ENCODE measurements at regions not wholly inside any gene's neighbourhood (a gene's known extent, or its start where the extent isn't known, plus 50 kb on each side); places are given as distances from the start of the nearest gene placed in this dataset.
"Not testable (repeated sequence)": the region's sequence is repeated elsewhere in the genome, so short reads cannot be mapped to it uniquely, and the experiment has no call there.

DNA sequence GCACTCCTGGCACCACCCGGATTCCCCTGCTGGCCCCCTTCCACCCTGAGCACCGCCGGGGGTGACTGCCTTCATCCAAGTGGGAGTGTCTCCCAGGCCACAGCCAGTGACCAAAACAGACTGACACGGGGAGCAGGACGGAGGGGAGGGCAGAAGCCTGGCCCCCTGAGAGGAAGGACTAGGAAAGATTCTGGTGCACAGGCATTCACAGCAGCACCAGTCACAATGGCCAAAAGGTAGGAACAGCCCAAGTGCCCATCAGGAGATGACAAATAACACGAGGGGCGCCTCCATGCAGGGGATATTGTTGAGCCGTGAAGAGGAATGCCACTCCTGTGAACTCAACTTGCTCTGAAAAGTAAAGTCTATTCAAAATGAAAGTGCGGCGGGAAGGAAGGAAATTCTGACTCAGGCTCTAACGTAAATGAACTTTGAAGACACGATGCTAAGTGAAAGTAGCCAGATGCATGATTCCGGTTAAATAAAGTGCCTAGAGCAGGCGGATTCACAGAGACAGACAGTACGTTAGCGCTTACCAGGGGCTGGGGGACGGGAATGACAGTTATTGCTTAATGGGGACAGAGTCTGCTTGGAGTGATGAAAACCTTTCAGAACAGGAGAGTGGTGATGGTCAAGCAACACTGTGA, 146.1 kb upstream of the NCOR2 start:
- peak overlapping the region; percentile 75 for H3K27ac Mint-ChIP-seq
- ATAC-seq = peak; percentile 92
- peaks cover 32% of the 10 kb centered on the region for H3K4me1 Mint-ChIP-seq
- peak overlapping the region; percentile 53 to 63 for H3K4me3 Mint-ChIP-seq
- H3K9me3 Mint-ChIP-seq = no peaks in the 10 kb centered on the region
- peak; percentile 72 to 82 for DNase-seq
- H3K27me3 Mint-ChIP-seq = peaks cover 7% of the 10 kb centered on the region

GRCh38 chr12:124713041-124713435, 145.6 kb upstream of the NCOR2 start:
- Mint-ChIP-seq H3K4me3 (peak overlapping the region; percentile 53 to 63), H3K27me3 (peaks cover 7% of the 10 kb centered on the region), H3K4me1 (peaks cover 32% of the 10 kb centered on the region), H3K27ac (peak overlapping the region in 1 of 2 donors; percentile 16), H3K9me3 (no peaks in the 10 kb centered on the region)
- ATAC-seq (peak; percentile 56), DNase-seq (no peak)

DNA sequence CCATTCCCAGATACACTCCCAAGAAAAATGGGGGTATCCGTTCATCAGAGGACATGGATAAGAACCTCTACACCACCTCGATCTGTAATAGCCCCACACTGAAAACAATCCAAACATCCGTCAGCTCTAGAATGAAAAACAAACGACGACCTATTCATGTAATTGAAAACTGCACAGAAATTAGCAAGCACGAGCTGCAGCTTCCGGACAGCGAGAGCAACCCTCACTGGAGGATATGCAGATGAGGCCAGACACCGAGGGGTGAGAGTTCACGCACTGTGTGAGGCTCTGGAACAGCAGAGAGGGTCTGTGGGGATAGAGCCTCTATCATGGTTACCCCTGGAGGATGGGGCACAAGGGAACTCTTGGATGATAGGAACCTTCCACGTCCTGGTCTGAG, 143.9 kb upstream of the NCOR2 start:
- Mint-ChIP-seq H3K9me3 (peaks cover 0 to 5% of the 10 kb centered on the region in 2 donors), H3K4me3 (no peak overlapping the region), H3K4me1 (peaks cover 32% of the 10 kb centered on the region), H3K27me3 (peaks cover under 1% of the 10 kb centered on the region), H3K27ac (no peak overlapping the region)
- DNase-seq (no peak), ATAC-seq (no peak)

DNA sequence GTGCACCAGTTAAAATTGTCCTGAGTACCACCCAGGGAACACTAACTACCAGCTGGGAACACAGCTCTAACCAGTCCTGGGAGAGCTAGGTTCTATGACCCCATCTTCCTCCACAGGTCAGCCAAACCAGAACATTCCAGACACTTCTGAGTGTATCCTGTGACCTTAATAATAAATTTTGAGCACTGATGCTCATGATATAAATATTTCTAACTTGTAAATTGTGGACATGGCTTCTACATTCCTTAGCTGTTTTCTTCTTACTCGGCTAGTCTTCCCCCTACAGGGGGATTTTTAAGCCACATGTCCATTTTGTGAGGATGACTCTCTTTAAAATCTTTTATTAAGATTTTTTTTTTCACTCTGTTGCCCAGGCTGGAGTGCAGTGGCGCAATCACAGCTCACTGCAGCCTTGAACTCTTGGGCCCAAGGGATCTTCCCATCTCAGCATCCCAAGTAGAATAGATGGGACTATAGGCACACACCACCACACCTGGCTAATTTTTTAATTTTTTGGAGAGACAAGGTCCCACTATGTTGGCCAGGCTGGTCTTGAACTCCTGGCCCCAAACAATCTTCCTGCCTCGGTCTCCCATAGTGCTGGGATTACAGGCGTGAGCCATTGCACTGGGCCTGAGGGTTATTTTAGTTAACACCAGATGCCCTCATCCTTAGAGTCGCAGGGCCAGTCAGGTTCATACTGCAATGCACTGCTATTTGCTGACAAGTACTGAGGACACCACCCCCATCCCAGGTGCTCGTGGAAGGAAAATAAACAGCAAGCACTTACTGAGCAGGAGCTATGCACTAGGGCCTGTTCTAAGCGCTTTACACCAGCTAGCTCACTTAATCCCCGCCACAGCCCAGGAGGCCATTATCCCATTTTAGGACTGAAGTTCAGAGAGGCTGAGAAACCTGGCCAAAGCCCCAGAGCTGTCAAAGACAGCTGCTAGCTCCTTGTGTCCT, 142.6 kb upstream of the NCOR2 start:
- Mint-ChIP-seq H3K9me3 (peaks cover 0 to 5% of the 10 kb centered on the region in 2 donors), H3K4me3 (no peak overlapping the region), H3K27me3 (no peaks in the 10 kb centered on the region), H3K27ac (peak overlapping the region in 1 of 2 donors; percentile 54), H3K4me1 (peaks cover 23% of the 10 kb centered on the region)
- DNase-seq = no peak
- no peak for ATAC-seq

- Mint-ChIP-seq H3K4me1 (no peaks in the 10 kb centered on the region), H3K27me3 (peaks cover 8% of the 10 kb centered on the region), H3K9me3 (peaks cover 0 to 5% of the 10 kb centered on the region in 2 donors), H3K4me3 (no peak overlapping the region), H3K27ac (no peak overlapping the region)
- ATAC-seq (no peak), DNase-seq (no peak)
Measured at GRCh38 chr12:124707316-124707715, 139.9 kb upstream of the NCOR2 start.

DNA sequence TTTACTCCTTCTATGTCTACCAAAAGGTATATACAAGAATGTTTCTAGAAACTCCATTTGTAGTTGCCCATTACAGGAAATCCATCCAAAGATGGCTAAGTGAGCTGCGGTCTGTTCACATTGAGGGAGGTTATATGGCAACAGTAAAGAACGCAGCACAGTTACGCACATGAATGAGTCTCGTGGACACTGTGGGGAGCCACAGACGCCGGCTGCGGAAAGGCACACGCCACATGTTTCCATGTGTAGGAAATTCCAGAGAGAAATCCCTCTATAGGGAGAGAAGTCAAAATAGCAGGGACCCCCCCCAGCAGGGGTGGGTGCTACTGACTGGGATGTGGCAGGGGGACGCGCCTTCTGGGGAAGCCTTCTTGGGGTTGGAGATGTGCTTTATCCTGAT, 139.0 kb upstream of the NCOR2 start:
- Mint-ChIP-seq H3K4me3 (no peak overlapping the region), H3K27ac (no peak overlapping the region), H3K4me1 (no peaks in the 10 kb centered on the region), H3K27me3 (peaks cover 8% of the 10 kb centered on the region), H3K9me3 (peaks cover 0 to 5% of the 10 kb centered on the region in 2 donors)
- ATAC-seq (no peak), DNase-seq (no peak)

- H3K27me3 Mint-ChIP-seq = peaks cover 8% of the 10 kb centered on the region
- no peak overlapping the region for H3K4me3 Mint-ChIP-seq
- peaks cover 0 to 5% of the 10 kb centered on the region in 2 donors for H3K9me3 Mint-ChIP-seq
- no peaks in the 10 kb centered on the region for H3K4me1 Mint-ChIP-seq
- ATAC-seq (no peak), DNase-seq (no peak)
- no peak overlapping the region for H3K27ac Mint-ChIP-seq
Measured at GRCh38 chr12:124705545-124706138, 138.2 kb upstream of the NCOR2 start.

DNA sequence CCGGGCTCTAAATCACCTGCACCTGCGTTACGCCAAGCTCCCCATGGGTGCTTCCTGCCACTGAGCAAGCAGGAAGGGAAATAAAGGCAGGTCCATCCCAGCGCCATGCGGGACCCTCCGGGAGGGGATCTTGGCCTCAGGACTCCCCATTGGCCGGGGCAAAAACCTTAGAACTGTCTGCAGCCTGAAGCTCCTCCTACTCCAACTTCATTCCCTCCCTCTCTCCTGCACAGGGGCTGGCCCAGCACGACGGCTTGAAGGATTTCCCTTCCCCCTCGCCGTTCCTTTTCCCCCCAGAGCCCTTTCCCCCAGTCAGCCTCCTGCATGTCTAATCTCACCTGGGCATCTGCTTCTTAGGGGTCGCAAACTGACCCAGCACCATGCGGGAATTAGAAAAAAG, 137.2 kb upstream of the NCOR2 start:
- no peaks in the 10 kb centered on the region for H3K4me1 Mint-ChIP-seq
- no peak for DNase-seq
- no peak overlapping the region for H3K4me3 Mint-ChIP-seq
- peak overlapping the region in 1 of 2 donors; percentile 54 for H3K27ac Mint-ChIP-seq
- ATAC-seq = no peak
- H3K27me3 Mint-ChIP-seq = peaks cover 9% of the 10 kb centered on the region
- peaks cover 0 to 5% of the 10 kb centered on the region in 2 donors for H3K9me3 Mint-ChIP-seq

- ATAC-seq = no peak
- H3K4me1 Mint-ChIP-seq = no peaks in the 10 kb centered on the region
Measured at GRCh38 chr12:124703856-124704255, 136.4 kb upstream of the NCOR2 start.

DNA sequence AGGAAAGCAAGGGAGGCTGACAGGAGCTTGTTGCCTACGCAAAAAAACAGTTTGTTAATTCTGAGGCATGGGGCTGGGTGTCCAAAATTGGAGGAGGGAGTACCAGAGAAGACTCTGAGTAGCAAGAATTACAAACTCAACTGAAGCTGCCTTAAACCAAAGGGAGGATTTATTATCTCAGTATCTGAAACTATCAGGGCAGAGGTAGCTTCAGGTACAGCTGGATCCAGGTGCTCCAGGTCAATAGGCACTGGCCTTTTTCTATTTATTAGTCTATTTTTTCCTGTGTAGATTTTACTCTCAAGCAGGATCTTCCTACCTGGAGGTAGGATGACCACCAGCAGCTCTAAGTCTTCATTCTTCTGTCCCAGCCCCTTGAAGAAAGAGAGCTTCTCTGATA, 135.3 kb upstream of the NCOR2 start:
- H3K27ac Mint-ChIP-seq = no peak overlapping the region
- ATAC-seq = no peak
- no peak overlapping the region for H3K4me3 Mint-ChIP-seq

More at GRCh38 chr12:124703856-124704255, 136.4 kb upstream of the NCOR2 start:
- Mint-ChIP-seq H3K9me3 (peaks cover 0 to 5% of the 10 kb centered on the region in 2 donors), H3K27ac (no peak overlapping the region), H3K27me3 (peaks cover 17% of the 10 kb centered on the region), H3K4me3 (no peak overlapping the region)
- DNase-seq = no peak

GRCh38 chr12:124700810-124701592, 133.6 kb upstream of the NCOR2 start:
- no peak for DNase-seq
- Mint-ChIP-seq H3K9me3 (no peaks in the 10 kb centered on the region), H3K27me3 (peaks cover 31% of the 10 kb centered on the region), H3K4me3 (no peak overlapping the region), H3K4me1 (peaks cover 9% of the 10 kb centered on the region), H3K27ac (no peak overlapping the region)
- ATAC-seq = no peak

More for the DNA sequence above, 135.3 kb upstream of the NCOR2 start:
- Mint-ChIP-seq H3K9me3 (peaks cover 0 to 4% of the 10 kb centered on the region in 2 donors), H3K4me1 (no peaks in the 10 kb centered on the region), H3K27me3 (peaks cover 27% of the 10 kb centered on the region)
- DNase-seq = no peak

DNA sequence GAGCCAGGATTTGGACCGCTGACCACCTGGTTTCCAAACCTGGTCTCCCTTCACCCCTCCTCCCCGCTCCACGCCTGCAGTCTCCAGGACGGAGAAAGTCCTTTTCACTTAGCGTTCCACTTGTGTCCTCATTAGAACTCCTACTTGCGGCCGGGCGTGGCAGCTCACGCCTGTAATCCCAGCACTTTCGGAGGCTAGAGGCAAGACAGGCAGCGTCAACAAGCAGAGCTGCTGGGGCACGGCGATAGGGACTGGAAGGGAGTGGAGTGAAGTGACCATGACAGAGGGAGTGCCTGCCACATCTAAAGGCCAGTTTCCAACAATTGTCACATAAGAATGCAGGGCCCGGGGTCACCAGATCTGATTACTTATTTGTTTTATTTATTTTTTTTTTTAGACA, 132.5 kb upstream of the NCOR2 start:
- no peak for ATAC-seq
- no peaks in the 10 kb centered on the region for H3K9me3 Mint-ChIP-seq
- peaks cover 37% of the 10 kb centered on the region for H3K27me3 Mint-ChIP-seq
- no peak overlapping the region for H3K27ac Mint-ChIP-seq
- no peak overlapping the region for H3K4me3 Mint-ChIP-seq
- DNase-seq = no peak
- peaks cover 20% of the 10 kb centered on the region for H3K4me1 Mint-ChIP-seq

DNA sequence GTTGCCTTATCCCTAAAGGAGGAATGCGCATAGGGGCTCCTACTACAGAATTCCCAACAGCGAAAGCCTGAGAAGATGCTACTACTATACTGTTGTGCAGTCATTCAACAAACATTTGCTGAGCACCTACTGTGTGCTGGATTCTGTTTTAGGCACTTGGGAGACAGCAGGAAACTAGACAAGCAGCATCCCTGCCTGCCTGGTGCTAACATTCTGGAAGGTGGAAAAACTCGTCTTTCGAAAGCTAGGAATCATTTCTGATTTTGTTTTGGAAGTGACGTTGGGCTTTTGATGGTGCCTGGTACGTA, 131.5 kb upstream of the NCOR2 start:
- ATAC-seq = no peak
- Mint-ChIP-seq H3K9me3 (no peaks in the 10 kb centered on the region), H3K27ac (no peak overlapping the region), H3K27me3 (peaks cover 37% of the 10 kb centered on the region), H3K4me3 (no peak overlapping the region), H3K4me1 (peaks cover 29% of the 10 kb centered on the region)
- DNase-seq = no peak

GRCh38 chr12:124698211-124698997, 131.0 kb upstream of the NCOR2 start:
- peaks cover 35% of the 10 kb centered on the region for H3K4me1 Mint-ChIP-seq
- ATAC-seq = no peak
- H3K27me3 Mint-ChIP-seq = peaks cover 32% of the 10 kb centered on the region
- no peak overlapping the region for H3K4me3 Mint-ChIP-seq
- H3K9me3 Mint-ChIP-seq = no peaks in the 10 kb centered on the region
- no peak overlapping the region for H3K27ac Mint-ChIP-seq
- no peak for DNase-seq

GRCh38 chr12:124697722-124698121, 130.3 kb upstream of the NCOR2 start:
- not testable (repeated sequence) for H3K9me3 Mint-ChIP-seq, H3K27ac Mint-ChIP-seq, H3K4me3 Mint-ChIP-seq, ATAC-seq, DNase-seq
- peaks cover 38% of the 10 kb centered on the region for H3K4me1 Mint-ChIP-seq
- peaks cover 29% of the 10 kb centered on the region for H3K27me3 Mint-ChIP-seq

Data from stimulated activated naive CD8-positive, alpha-beta T cell treated with anti-CD3 and anti-CD28 coated beads, Interleukin-15, amount 100 ng/mL, for 72 hours (primary cell).